Hepatocyte (in vitro differentiated cells): ENCODE measurements at regions not wholly inside any gene's neighbourhood (a gene's known extent, or its start where the extent isn't known, plus 50 kb on each side); places are given as distances from the start of the nearest gene placed in this dataset.
"Not testable (repeated sequence)": the region's sequence is repeated elsewhere in the genome, so short reads cannot be mapped to it uniquely, and the experiment has no call there.

Source experiments
- DNase-seq: peaks from one replicate; pipeline ENCODE4 v3.0.0-alpha.2; 2016; ENCODE audit warnings: low spot score
- H2AFZ ChIP-seq: fragments of 200-600 bp; sonication (generic); 2 replicates; pipeline ENCODE4 v1.6.0; 2016; ENCODE audit warnings: antibody characterized with exemption, mild to moderate bottlenecking
- H3K27ac ChIP-seq: fragments of 200-600 bp; sonication (generic); 2 replicates; pipeline ENCODE4 v1.5.1; 2016; ENCODE audit warnings: mild to moderate bottlenecking
- H3K27me3 ChIP-seq: fragments of 200-600 bp; sonication (generic); 2 replicates; pipeline ENCODE4 v1.6.1; 2016
- H3K36me3 ChIP-seq: fragments of 200-600 bp; sonication (generic); replicated peaks from 2 replicates; pipeline ENCODE4 v1.5.1; 2016; ENCODE audit warnings: low read depth; ENCODE audit not compliant: insufficient read depth
- H3K4me1 ChIP-seq: fragments of 200-600 bp; sonication (generic); 2 replicates; pipeline ENCODE4 v1.5.1; 2016; ENCODE audit warnings: mild to moderate bottlenecking, moderate library complexity; ENCODE audit not compliant: insufficient read depth
- H3K4me2 ChIP-seq: fragments of 200-600 bp; sonication (generic); 2 replicates; pipeline ENCODE4 v1.6.0; 2016
- H3K4me3 ChIP-seq: fragments of 200-600 bp; sonication (generic); 2 replicates; pipeline ENCODE4 v1.5.1; 2016; ENCODE audit warnings: mild to moderate bottlenecking
- H3K79me2 ChIP-seq: fragments of 200-600 bp; sonication (generic); 2 replicates; pipeline ENCODE4 v1.6.0; 2017; ENCODE audit warnings: mild to moderate bottlenecking
- H3K9me2 ChIP-seq: fragments of 200-600 bp; sonication (generic); replicated peaks from 2 replicates; pipeline ENCODE4 v1.6.0; 2017; ENCODE audit warnings: mild to moderate bottlenecking; ENCODE audit not compliant: insufficient read depth
- H3K9me3 ChIP-seq: fragments of 200-600 bp; sonication (generic); 2 replicates; pipeline ENCODE4 v1.5.1; 2016; ENCODE audit warnings: low read depth, mild to moderate bottlenecking
- H4K20me1 ChIP-seq: fragments of 200-600 bp; sonication (generic); 2 replicates; pipeline ENCODE4 v1.6.0; 2016; ENCODE audit warnings: mild to moderate bottlenecking; ENCODE audit not compliant: insufficient read depth, poor library complexity, severe bottlenecking
- EZH2 ChIP-seq: fragments of 200-600 bp; sonication (generic); IDR thresholded peaks from 2 replicates; pipeline ENCODE4 v1.6.1; 2016; ENCODE audit warnings: antibody characterized with exemption, mild to moderate bottlenecking, borderline replicate concordance
- EZH2phosphoT487 ChIP-seq: fragments of 200-600 bp; sonication (generic); IDR thresholded peaks from one replicate; pipeline ENCODE4 v1.6.1; 2018; ENCODE audit warnings: antibody characterized with exemption, mild to moderate bottlenecking, low read depth, moderate library complexity; ENCODE audit not compliant: unreplicated experiment, severe bottlenecking
- WGBS: methylation state at CpG from one replicate; pipeline ENCODE4 v1.1.6; 2016; ENCODE audit warnings: low lambda C conversion rate; ENCODE audit errors: missing lambda C conversion rate; 5-methylcytosine and 5-hydroxymethylcytosine counted together
- TF ChIP-seq, protein P1 (sequence below): fragments of 200-600 bp; sonication (generic); IDR thresholded peaks from 2 replicates; pipeline ENCODE4 v1.5.1; 2016; ENCODE audit warnings: antibody characterized with exemption, mild to moderate bottlenecking; ENCODE audit not compliant: poor library complexity

DNA sequence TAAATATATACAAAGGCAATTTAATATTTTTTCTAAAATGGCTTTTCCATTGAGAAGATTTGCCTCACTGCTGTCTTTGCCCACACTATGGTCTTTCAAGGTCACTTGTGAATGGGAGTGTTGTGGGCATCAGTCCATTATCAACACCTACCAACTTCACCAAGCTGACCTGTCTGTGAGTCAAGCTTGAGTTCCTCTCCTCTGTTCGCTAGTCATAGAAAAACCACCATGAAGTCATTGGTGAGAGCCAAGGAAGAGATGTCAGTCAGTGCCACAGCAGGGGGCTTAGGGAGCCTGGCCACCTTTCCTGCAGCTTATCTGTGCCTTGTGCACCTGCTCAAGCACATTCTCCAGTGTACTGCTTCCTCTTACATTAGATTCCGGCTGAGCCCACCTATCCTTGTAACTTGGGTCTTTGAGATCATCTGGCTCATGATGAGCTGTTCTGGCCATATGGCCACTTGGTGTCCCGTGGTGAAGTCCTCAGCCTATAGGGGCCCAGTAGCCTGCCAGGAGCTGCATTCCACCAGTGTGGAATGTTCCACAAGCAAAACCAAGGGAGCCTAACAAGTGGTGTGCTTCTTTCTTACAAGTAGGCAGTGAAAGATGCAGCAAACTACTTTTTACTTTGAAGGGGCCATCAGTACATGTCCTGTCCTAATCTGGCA is 80.8 kb upstream of the C12orf71 start:
- Histone ChIP-seq H3K27me3 (no peaks in the 10 kb centered on the region), H3K4me1 (no peaks in the 10 kb centered on the region), H3K36me3 (no peaks in the 10 kb centered on the region), H4K20me1 (no peaks in the 10 kb centered on the region), H3K4me2 (no peak overlapping the region), H3K9me2 (no peaks in the 10 kb centered on the region), H3K4me3 (no peak overlapping the region), H3K79me2 (no peaks in the 10 kb centered on the region), H3K27ac (no peak overlapping the region), H3K9me3 (no peaks in the 10 kb centered on the region), H2AFZ (no peak overlapping the region)
- DNase-seq, result no peak
- WGBS, result 83% methylated on average over 3 of the region's 3 CpGs
- TF ChIP-seq EZH2 (no peak), EZH2phosphoT487 (no peak)
- TF ChIP-seq, protein P1, sequence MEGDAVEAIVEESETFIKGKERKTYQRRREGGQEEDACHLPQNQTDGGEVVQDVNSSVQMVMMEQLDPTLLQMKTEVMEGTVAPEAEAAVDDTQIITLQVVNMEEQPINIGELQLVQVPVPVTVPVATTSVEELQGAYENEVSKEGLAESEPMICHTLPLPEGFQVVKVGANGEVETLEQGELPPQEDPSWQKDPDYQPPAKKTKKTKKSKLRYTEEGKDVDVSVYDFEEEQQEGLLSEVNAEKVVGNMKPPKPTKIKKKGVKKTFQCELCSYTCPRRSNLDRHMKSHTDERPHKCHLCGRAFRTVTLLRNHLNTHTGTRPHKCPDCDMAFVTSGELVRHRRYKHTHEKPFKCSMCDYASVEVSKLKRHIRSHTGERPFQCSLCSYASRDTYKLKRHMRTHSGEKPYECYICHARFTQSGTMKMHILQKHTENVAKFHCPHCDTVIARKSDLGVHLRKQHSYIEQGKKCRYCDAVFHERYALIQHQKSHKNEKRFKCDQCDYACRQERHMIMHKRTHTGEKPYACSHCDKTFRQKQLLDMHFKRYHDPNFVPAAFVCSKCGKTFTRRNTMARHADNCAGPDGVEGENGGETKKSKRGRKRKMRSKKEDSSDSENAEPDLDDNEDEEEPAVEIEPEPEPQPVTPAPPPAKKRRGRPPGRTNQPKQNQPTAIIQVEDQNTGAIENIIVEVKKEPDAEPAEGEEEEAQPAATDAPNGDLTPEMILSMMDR, result no peak

GRCh38 chr12:27163894-27164293 is 80.2 kb upstream of the STK38L start:
- no peaks in the 10 kb centered on the region for H4K20me1 ChIP-seq
- no peaks in the 10 kb centered on the region for H3K9me2 ChIP-seq
- no peak overlapping the region for H2AFZ ChIP-seq
- DNase-seq, result no peak
- no peak overlapping the region for H3K4me2 ChIP-seq
- H3K36me3 ChIP-seq, result no peaks in the 10 kb centered on the region
- no peaks in the 10 kb centered on the region for H3K27me3 ChIP-seq
- no peaks in the 10 kb centered on the region for H3K9me3 ChIP-seq
- no peak overlapping the region for H3K27ac ChIP-seq
- no peaks in the 10 kb centered on the region for H3K4me1 ChIP-seq
- TF ChIP-seq, protein P1, result no peak
- no peak for TF ChIP-seq EZH2phosphoT487
- no peak for TF ChIP-seq EZH2
- no peaks in the 10 kb centered on the region for H3K79me2 ChIP-seq
- 87% methylated on average over 1 of the region's 1 CpG for WGBS
- no peak overlapping the region for H3K4me3 ChIP-seq

DNA sequence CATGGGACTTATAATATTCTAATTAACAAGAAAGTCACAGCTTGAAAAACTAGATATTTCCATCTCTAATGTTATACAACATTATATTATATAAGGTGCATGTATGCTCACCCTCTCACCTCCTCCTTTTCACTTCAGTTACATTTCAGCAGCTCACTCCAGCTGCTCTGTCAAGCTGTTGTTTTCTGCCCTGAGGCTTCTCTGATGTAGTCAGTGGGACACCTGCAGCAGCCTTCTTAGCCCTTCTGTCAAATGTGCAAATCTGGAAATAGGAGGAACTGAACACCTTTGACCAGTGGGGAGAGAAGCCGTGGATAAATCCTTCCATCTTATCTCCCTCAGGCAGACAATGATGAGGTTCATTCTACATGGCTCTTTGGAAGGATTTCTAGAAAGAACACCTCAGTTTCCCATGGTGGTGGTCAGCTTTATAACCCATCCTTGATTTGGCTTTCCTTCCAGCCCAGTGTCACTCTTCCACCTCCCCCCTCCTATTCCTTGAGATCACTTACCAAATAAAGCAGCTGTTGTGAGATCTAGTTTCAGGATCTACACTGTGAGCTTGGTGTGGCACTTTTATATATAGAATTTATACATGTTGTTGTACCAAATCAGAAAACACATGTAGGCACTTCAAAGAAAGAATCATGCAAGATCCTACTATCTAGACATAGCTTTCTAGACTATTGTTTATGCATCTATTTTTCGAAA is 79.6 kb upstream of the STK38L start:
- Histone ChIP-seq H2AFZ (no peak overlapping the region), H3K9me2 (no peaks in the 10 kb centered on the region), H3K27me3 (no peaks in the 10 kb centered on the region), H3K27ac (no peak overlapping the region), H3K79me2 (no peaks in the 10 kb centered on the region), H4K20me1 (no peaks in the 10 kb centered on the region), H3K36me3 (no peaks in the 10 kb centered on the region), H3K9me3 (no peaks in the 10 kb centered on the region), H3K4me2 (no peak overlapping the region), H3K4me3 (no peak overlapping the region), H3K4me1 (no peaks in the 10 kb centered on the region)
- WGBS, result 76% methylated on average over 2 of the region's 2 CpGs
- DNase-seq, result no peak
- no peak for TF ChIP-seq EZH2
- TF ChIP-seq, protein P1, result no peak
- TF ChIP-seq EZH2phosphoT487, result no peak

DNA sequence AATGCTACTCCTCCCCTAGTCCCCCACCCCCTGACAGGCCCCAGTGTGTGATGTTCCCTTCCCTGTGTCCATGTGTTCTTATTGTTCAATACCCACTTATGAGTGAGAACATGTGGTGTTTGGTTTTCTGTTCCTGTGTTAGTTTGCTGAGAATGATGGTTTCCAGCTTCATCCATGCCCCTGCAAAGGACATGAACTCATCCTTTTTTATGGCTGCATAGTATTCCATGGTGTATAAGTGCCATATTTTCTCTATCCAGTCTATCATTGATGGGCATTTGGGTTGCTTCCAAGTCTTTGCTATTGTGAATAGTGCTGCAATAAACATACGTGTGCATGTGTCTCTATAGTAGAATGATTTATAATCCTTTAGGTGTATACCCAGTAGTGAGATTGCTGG is 78.1 kb upstream of the STK38L start:
- H3K36me3 ChIP-seq, DNase-seq, H3K4me3 ChIP-seq, H3K9me3 ChIP-seq, H3K9me2 ChIP-seq, H4K20me1 ChIP-seq, H3K27ac ChIP-seq, H3K27me3 ChIP-seq, H3K4me1 ChIP-seq, H3K79me2 ChIP-seq, H2AFZ ChIP-seq, H3K4me2 ChIP-seq: not testable (repeated sequence)
- 96% methylated on average over 1 of the region's 1 CpG for WGBS

DNA sequence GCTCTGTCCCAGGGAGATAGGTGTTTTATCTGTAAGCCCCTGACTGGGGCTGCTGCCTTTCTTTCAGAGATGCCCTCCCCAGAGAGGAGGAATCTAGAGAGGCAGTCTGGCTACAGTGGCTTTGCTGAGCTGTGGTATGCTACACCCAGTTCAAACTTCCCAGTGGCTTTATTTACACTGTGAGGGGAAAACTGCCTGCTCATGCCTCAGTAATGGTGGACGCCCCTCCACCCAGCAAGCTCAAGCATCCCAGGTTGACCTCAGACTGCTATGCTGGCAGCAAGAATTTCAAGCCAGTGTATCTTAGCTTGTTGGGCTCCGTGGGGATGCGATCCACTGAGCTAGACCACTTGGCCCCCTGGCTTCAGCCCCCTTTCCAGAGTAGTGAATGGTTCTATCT is 72.6 kb upstream of the STK38L start:
- not testable (repeated sequence) for H3K9me2 ChIP-seq, H3K27ac ChIP-seq, H4K20me1 ChIP-seq, H2AFZ ChIP-seq, H3K27me3 ChIP-seq, H3K79me2 ChIP-seq, H3K4me3 ChIP-seq, DNase-seq, H3K9me3 ChIP-seq, H3K4me2 ChIP-seq, H3K36me3 ChIP-seq, H3K4me1 ChIP-seq
- 91% methylated on average over 3 of the region's 3 CpGs for WGBS
